ENCODE measurements at regions not wholly inside any gene's neighbourhood (a gene's known extent, or its start where the extent isn't known, plus 50 kb on each side); places are given as distances from the start of the nearest gene placed in this dataset.

GRCh38 chrX:110491846-110492620 lies 133.4 kb downstream of the RTL9 start:
- H3K27me3 ChIP-seq (ENCODE audit: insufficient read depth, low read depth, low read length), result no peaks in the 10 kb centered on the region
- no peaks in the 10 kb centered on the region for H3K36me3 ChIP-seq (ENCODE audit: insufficient read depth, low read length)
- H3K9ac ChIP-seq (ENCODE audit: low read length), result no peak overlapping the region
- H3K9me3 ChIP-seq (ENCODE audit: low read length), result no peaks in the 10 kb centered on the region
- H3K9me2 ChIP-seq (ENCODE audit: insufficient read depth, low read length), result no peaks in the 10 kb centered on the region
- no peaks in the 10 kb centered on the region for H3K79me2 ChIP-seq (replicated peaks; ENCODE audit: insufficient read depth, low read length)
- H3F3A ChIP-seq (ENCODE audit: insufficient read depth, low read length, poor library complexity, severe bottlenecking), result no peaks in the 10 kb centered on the region
- TF ChIP-seq, protein P1, sequence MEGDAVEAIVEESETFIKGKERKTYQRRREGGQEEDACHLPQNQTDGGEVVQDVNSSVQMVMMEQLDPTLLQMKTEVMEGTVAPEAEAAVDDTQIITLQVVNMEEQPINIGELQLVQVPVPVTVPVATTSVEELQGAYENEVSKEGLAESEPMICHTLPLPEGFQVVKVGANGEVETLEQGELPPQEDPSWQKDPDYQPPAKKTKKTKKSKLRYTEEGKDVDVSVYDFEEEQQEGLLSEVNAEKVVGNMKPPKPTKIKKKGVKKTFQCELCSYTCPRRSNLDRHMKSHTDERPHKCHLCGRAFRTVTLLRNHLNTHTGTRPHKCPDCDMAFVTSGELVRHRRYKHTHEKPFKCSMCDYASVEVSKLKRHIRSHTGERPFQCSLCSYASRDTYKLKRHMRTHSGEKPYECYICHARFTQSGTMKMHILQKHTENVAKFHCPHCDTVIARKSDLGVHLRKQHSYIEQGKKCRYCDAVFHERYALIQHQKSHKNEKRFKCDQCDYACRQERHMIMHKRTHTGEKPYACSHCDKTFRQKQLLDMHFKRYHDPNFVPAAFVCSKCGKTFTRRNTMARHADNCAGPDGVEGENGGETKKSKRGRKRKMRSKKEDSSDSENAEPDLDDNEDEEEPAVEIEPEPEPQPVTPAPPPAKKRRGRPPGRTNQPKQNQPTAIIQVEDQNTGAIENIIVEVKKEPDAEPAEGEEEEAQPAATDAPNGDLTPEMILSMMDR (IDR thresholded peaks at IDR 0.05; ENCODE audit: poor library complexity, severe bottlenecking), result no peak
- TF ChIP-seq POLR2AphosphoS5 (IDR thresholded peaks at IDR 0.05) (no peak), MXI1 (conservative IDR thresholded peaks at IDR 0.05; ENCODE audit: poor library complexity, severe bottlenecking) (no peak), EP300 (conservative IDR thresholded peaks at IDR 0.05; ENCODE audit: poor library complexity, severe bottlenecking) (no peak), TAF1 (IDR thresholded peaks at IDR 0.05; ENCODE audit: low read depth) (no peak), EZH2 (IDR thresholded peaks at IDR 0.05; ENCODE audit: borderline replicate concordance, insufficient read depth, low read length, poor library complexity, severe bottlenecking) (no peak), RAD21 (conservative IDR thresholded peaks at IDR 0.05) (no peak), SMC3 (conservative IDR thresholded peaks at IDR 0.05; ENCODE audit: poor library complexity) (no peak)
- TF ChIP-seq, protein P2, sequence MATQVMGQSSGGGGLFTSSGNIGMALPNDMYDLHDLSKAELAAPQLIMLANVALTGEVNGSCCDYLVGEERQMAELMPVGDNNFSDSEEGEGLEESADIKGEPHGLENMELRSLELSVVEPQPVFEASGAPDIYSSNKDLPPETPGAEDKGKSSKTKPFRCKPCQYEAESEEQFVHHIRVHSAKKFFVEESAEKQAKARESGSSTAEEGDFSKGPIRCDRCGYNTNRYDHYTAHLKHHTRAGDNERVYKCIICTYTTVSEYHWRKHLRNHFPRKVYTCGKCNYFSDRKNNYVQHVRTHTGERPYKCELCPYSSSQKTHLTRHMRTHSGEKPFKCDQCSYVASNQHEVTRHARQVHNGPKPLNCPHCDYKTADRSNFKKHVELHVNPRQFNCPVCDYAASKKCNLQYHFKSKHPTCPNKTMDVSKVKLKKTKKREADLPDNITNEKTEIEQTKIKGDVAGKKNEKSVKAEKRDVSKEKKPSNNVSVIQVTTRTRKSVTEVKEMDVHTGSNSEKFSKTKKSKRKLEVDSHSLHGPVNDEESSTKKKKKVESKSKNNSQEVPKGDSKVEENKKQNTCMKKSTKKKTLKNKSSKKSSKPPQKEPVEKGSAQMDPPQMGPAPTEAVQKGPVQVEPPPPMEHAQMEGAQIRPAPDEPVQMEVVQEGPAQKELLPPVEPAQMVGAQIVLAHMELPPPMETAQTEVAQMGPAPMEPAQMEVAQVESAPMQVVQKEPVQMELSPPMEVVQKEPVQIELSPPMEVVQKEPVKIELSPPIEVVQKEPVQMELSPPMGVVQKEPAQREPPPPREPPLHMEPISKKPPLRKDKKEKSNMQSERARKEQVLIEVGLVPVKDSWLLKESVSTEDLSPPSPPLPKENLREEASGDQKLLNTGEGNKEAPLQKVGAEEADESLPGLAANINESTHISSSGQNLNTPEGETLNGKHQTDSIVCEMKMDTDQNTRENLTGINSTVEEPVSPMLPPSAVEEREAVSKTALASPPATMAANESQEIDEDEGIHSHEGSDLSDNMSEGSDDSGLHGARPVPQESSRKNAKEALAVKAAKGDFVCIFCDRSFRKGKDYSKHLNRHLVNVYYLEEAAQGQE (IDR thresholded peaks at IDR 0.05; ENCODE audit: borderline replicate concordance), result no peak
- H3K4me3 ChIP-seq (ENCODE audit: low read length), result no peak overlapping the region
- H4K20me1 ChIP-seq (ENCODE audit: insufficient read depth), result no peaks in the 10 kb centered on the region
- H3K27ac ChIP-seq (ENCODE audit: low read length), result no peak overlapping the region
- H2AFZ ChIP-seq (ENCODE audit: low read depth, low read length), result no peak overlapping the region
- no peak overlapping the region for H3K4me2 ChIP-seq (ENCODE audit: low read length)

GRCh38 chrX:110504947-110505346 lies 146.3 kb downstream of the RTL9 start:
- TF ChIP-seq, protein P2 (IDR thresholded peaks at IDR 0.05; ENCODE audit: borderline replicate concordance), result no peak
- TF ChIP-seq EP300 (conservative IDR thresholded peaks at IDR 0.05; ENCODE audit: poor library complexity, severe bottlenecking) (no peak), TAF1 (IDR thresholded peaks at IDR 0.05; ENCODE audit: low read depth) (no peak), MXI1 (conservative IDR thresholded peaks at IDR 0.05; ENCODE audit: poor library complexity, severe bottlenecking) (no peak), SMC3 (conservative IDR thresholded peaks at IDR 0.05; ENCODE audit: poor library complexity) (no peak), EZH2 (IDR thresholded peaks at IDR 0.05; ENCODE audit: borderline replicate concordance, insufficient read depth, low read length, poor library complexity, severe bottlenecking) (no peak), POLR2AphosphoS5 (IDR thresholded peaks at IDR 0.05) (no peak), RAD21 (conservative IDR thresholded peaks at IDR 0.05) (no peak)
- TF ChIP-seq, protein P1 (IDR thresholded peaks at IDR 0.05; ENCODE audit: poor library complexity, severe bottlenecking), result no peak
- no peak overlapping the region for H3K27ac ChIP-seq (ENCODE audit: low read length)
- H4K20me1 ChIP-seq (ENCODE audit: insufficient read depth), result no peaks in the 10 kb centered on the region
- no peaks in the 10 kb centered on the region for H3K27me3 ChIP-seq (ENCODE audit: insufficient read depth, low read depth, low read length)
- H3K9me3 ChIP-seq (ENCODE audit: low read length), result no peaks in the 10 kb centered on the region
- no peak overlapping the region for H3K4me2 ChIP-seq (ENCODE audit: low read length)
- H3K9me2 ChIP-seq (ENCODE audit: insufficient read depth, low read length), result no peaks in the 10 kb centered on the region
- no peaks in the 10 kb centered on the region for H3K79me2 ChIP-seq (replicated peaks; ENCODE audit: insufficient read depth, low read length)
- H2AFZ ChIP-seq (ENCODE audit: low read depth, low read length), result no peak overlapping the region
- H3K9ac ChIP-seq (ENCODE audit: low read length), result no peak overlapping the region
- no peak overlapping the region for H3K4me3 ChIP-seq (ENCODE audit: low read length)
- no peaks in the 10 kb centered on the region for H3K36me3 ChIP-seq (ENCODE audit: insufficient read depth, low read length)
- no peaks in the 10 kb centered on the region for H3F3A ChIP-seq (ENCODE audit: insufficient read depth, low read length, poor library complexity, severe bottlenecking)

Measured in neural cell (in vitro differentiated cells).